ENCODE measurements at regions not wholly inside any gene's neighbourhood (a gene's known extent, or its start where the extent isn't known, plus 50 kb on each side); places are given as distances from the start of the nearest gene placed in this dataset.

- Histone ChIP-seq H3K9ac (ENCODE audit: low read length) (no peak overlapping the region), H3K27me3 (ENCODE audit: insufficient read depth, low read length) (no peaks in the 10 kb centered on the region), H3K4me3 (replicated peaks in 1 of 2; ENCODE audit: low read depth in 1 of 2, low read length in 2 of 2) (no peak overlapping the region), H4K20me1 (ENCODE audit: insufficient read depth) (no peaks in the 10 kb centered on the region), H3K4me2 (ENCODE audit: low read length) (no peak overlapping the region), H3K79me2 (ENCODE audit: insufficient read depth, low read length) (no peaks in the 10 kb centered on the region), H3K9me3 (ENCODE audit: control insufficient read depth in 1 of 2, insufficient read depth in 1 of 2, low read depth in 1 of 2, low read length in 2 of 2) (peaks cover 6 to 28% of the 10 kb centered on the region in 2 experiments; a peak in 2 of 4 replicates), H3K27ac (ENCODE audit: low read depth, low read length) (no peak overlapping the region), H3K36me3 (ENCODE audit: control insufficient read depth in 1 of 2, insufficient read depth in 2 of 2, low read length in 2 of 2) (no peaks in the 10 kb centered on the region), H3K4me1 (ENCODE audit: control insufficient read depth in 1 of 2, insufficient read depth in 2 of 2, low read length in 2 of 2) (no peaks in the 10 kb centered on the region), H3K9me2 (ENCODE audit: insufficient read depth) (no peaks in the 10 kb centered on the region), H2AFZ (ENCODE audit: low read depth, low read length, poor library complexity, severe bottlenecking) (no peak overlapping the region)
- ChIA-PET POLR2A (no interaction called here), RAD21 (ENCODE audit: low non-redundant PET in 1 of 2, low total read pairs in 2 of 2, uncharacterized antibody in 2 of 2, unreplicated experiment in 2 of 2) (no interaction called here), CTCF (no interaction called here)
- no TSS peak for BruUV-seq (replicated peaks)
- TF ChIP-seq CBX3 (IDR thresholded peaks at IDR 0.05; ENCODE audit: low read depth), result no peak
- no peak for TF ChIP-seq ATF3 (IDR thresholded peaks at IDR 0.05)
- no peak for TF ChIP-seq SP1 (IDR thresholded peaks at IDR 0.05; ENCODE audit: low read depth)
- TF ChIP-seq POLR2A (IDR thresholded peaks at IDR 0.05; ENCODE audit: borderline replicate concordance, extremely low read depth, insufficient read depth, insufficient read length), result no peak
- no peak for DNase-seq (ENCODE audit: low read depth, low spot score)
- ATAC-seq, result no peak
- intact Hi-C loops (cut with micrococcal nuclease), result no loop called here
Measured at GRCh38 chr5:2999926-3000325, 248.4 kb upstream of the IRX2 start.

- no peaks in the 10 kb centered on the region for H4K20me1 ChIP-seq (ENCODE audit: insufficient read depth)
- CTCF ChIA-PET, result no interaction called here
- no peak for TF ChIP-seq SP1 (IDR thresholded peaks at IDR 0.05; ENCODE audit: low read depth)
- no peak for TF ChIP-seq SIN3A (IDR thresholded peaks at IDR 0.05; ENCODE audit: low read depth)
- TF ChIP-seq SRF (IDR thresholded peaks at IDR 0.05; ENCODE audit: low read depth), result no peak
- TF ChIP-seq ZNF274 (IDR thresholded peaks at IDR 0.05; ENCODE audit: low read depth, low read length), result no peak
- TF ChIP-seq TCF7L2 (IDR thresholded peaks at IDR 0.05; ENCODE audit: borderline replicate concordance, extremely low read depth, insufficient read depth, insufficient read length), result no peak
- no peak for TF ChIP-seq EGR1 (IDR thresholded peaks at IDR 0.05; ENCODE audit: low read depth)
- TF ChIP-seq ZFX (IDR thresholded peaks at IDR 0.05), result no peak
- no peak for TF ChIP-seq POLR2A (IDR thresholded peaks at IDR 0.05; ENCODE audit: borderline replicate concordance, extremely low read depth, insufficient read depth, insufficient read length)
- no peak for TF ChIP-seq RAD21 (IDR thresholded peaks at IDR 0.05; ENCODE audit: low read depth)
- no peak for TF ChIP-seq REST (IDR thresholded peaks at IDR 0.05; ENCODE audit: low read depth)
- no peak for TF ChIP-seq FOSL1 (IDR thresholded peaks at IDR 0.05; ENCODE audit: low read depth)
- TF ChIP-seq ELF1 (IDR thresholded peaks at IDR 0.05; ENCODE audit: borderline replicate concordance, low read depth), result no peak
- no peak for TF ChIP-seq CTCF (IDR thresholded peaks at IDR 0.05 in 2 of 3, conservative IDR thresholded peaks at IDR 0.05 in 1 of 3; ENCODE audit: borderline replicate concordance in 1 of 3, insufficient read depth in 1 of 3, low read depth in 2 of 3, low read length in 2 of 3)
- TF ChIP-seq EZH2 (IDR thresholded peaks at IDR 0.05), result no peak
- no peak for TF ChIP-seq CBX3 (IDR thresholded peaks at IDR 0.05; ENCODE audit: low read depth)
- no peaks in the 10 kb centered on the region for H3K4me1 ChIP-seq (ENCODE audit: control insufficient read depth in 1 of 2, insufficient read depth in 2 of 2, low read length in 2 of 2)
- H3K79me2 ChIP-seq (ENCODE audit: insufficient read depth, low read length), result no peaks in the 10 kb centered on the region
- no peak overlapping the region for H3K4me3 ChIP-seq (replicated peaks in 1 of 2; ENCODE audit: low read depth in 1 of 2, low read length in 2 of 2)
- no peaks in the 10 kb centered on the region for H3K36me3 ChIP-seq (ENCODE audit: control insufficient read depth in 1 of 2, insufficient read depth in 2 of 2, low read length in 2 of 2)
- H3K4me2 ChIP-seq (ENCODE audit: low read length), result no peak overlapping the region
- no peak overlapping the region for H3K27ac ChIP-seq (ENCODE audit: low read depth, low read length)
- no peak overlapping the region for H3K9ac ChIP-seq (ENCODE audit: low read length)
- POLR2A ChIA-PET, result no interaction called here
- no peak for DNase-seq (ENCODE audit: low read depth, low spot score)
- no peak overlapping the region for H2AFZ ChIP-seq (ENCODE audit: low read depth, low read length, poor library complexity, severe bottlenecking)
- RAD21 ChIA-PET (ENCODE audit: low non-redundant PET in 1 of 2, low total read pairs in 2 of 2, uncharacterized antibody in 2 of 2, unreplicated experiment in 2 of 2), result no interaction called here
- no TSS peak for BruUV-seq (replicated peaks)
- intact Hi-C loops (cut with micrococcal nuclease), result no loop called here
- no peaks in the 10 kb centered on the region for H3K27me3 ChIP-seq (ENCODE audit: insufficient read depth, low read length)
- ATAC-seq, result no peak
- H3K9me3 ChIP-seq (ENCODE audit: control insufficient read depth in 1 of 2, insufficient read depth in 1 of 2, low read depth in 1 of 2, low read length in 2 of 2), result peaks cover 6 to 35% of the 10 kb centered on the region in 2 experiments; a peak in 2 of 4 replicates
- no peaks in the 10 kb centered on the region for H3K9me2 ChIP-seq (ENCODE audit: insufficient read depth)
Measured at GRCh38 chr5:2998106-2998505, 246.6 kb upstream of the IRX2 start.
